DOHH2 (cell line): ENCODE measurements at regions not wholly inside any gene's neighbourhood (a gene's known extent, or its start where the extent isn't known, plus 50 kb on each side); places are given as distances from the start of the nearest gene placed in this dataset.

ENCODE experiments used
- EZH2phosphoT487 ChIP-seq: fragments of 200-600 bp; sonication (generic); IDR thresholded peaks from 2 replicates; pipeline ENCODE4 v1.6.1; 2017; ENCODE audit warnings: borderline replicate concordance, mild to moderate bottlenecking, antibody characterized with exemption, low read length, moderate library complexity, mixed read lengths
- TF ChIP-seq, protein P1 (sequence below): fragments of 200-600 bp; sonication (generic); IDR thresholded peaks from one replicate; pipeline ENCODE4 v1.5.1; 2014; ENCODE audit warnings: antibody characterized with exemption, mild to moderate bottlenecking, low read depth, low read length; ENCODE audit not compliant: poor library complexity, severe bottlenecking

DNA sequence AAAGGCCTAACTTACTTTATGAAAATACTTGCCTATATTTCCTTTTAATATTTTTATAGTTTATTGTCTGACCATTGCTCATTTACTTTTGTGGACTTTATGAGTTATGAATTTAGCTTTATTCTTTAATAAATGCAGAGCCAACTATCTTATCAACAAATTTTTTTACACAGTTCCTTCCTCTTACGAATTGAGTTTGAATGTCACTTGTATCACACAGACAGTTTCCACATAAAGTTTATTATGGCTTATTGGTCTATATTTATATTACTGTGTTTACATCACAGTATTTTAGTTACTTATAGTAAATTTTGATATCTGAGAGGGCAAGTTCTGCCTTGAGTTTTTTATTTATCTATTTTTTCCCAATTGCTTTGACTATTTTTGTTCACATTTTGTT, 450.6 kb downstream of the C4orf33 start:
- TF ChIP-seq, protein P1, sequence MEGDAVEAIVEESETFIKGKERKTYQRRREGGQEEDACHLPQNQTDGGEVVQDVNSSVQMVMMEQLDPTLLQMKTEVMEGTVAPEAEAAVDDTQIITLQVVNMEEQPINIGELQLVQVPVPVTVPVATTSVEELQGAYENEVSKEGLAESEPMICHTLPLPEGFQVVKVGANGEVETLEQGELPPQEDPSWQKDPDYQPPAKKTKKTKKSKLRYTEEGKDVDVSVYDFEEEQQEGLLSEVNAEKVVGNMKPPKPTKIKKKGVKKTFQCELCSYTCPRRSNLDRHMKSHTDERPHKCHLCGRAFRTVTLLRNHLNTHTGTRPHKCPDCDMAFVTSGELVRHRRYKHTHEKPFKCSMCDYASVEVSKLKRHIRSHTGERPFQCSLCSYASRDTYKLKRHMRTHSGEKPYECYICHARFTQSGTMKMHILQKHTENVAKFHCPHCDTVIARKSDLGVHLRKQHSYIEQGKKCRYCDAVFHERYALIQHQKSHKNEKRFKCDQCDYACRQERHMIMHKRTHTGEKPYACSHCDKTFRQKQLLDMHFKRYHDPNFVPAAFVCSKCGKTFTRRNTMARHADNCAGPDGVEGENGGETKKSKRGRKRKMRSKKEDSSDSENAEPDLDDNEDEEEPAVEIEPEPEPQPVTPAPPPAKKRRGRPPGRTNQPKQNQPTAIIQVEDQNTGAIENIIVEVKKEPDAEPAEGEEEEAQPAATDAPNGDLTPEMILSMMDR = no peak
- no peak for TF ChIP-seq EZH2phosphoT487
